Upper lobe of left lung (tissue), 6 donors: ENCODE measurements at regions not wholly inside any gene's neighbourhood (a gene's known extent, or its start where the extent isn't known, plus 50 kb on each side); places are given as distances from the start of the nearest gene placed in this dataset.

Experiments
- ATAC-seq, 2 donors: fragments of 200-7000 bp; cut with Tn5 transposase; one replicate each; pipeline ENCODE4 v1.9.1; 2022; ENCODE audit warnings: mild to moderate bottlenecking in 2 of 2, moderate library complexity in 2 of 2; ENCODE audit not compliant: low FRiP score in 2 of 2
- DNase-seq, 2 donors: peaks; one replicate each; pipeline ENCODE4 v3.0.0-alpha.2; 2019 to 2020
- H3K27ac ChIP-seq, 4 donors: fragments of 200-600 bp; sonication (generic); one replicate each; pipeline ENCODE4 v1.5.1; 2016 to 2019
- H3K27me3 ChIP-seq, 4 donors: fragments of 200-600 bp; sonication (generic); one replicate each; pipeline ENCODE4 v1.5.1; 2017 to 2019
- H3K36me3 ChIP-seq, 4 donors: fragments of 200-600 bp; sonication (generic); one replicate each; pipeline ENCODE4 v1.5.1; 2016 to 2019
- H3K4me1 ChIP-seq, 4 donors: fragments of 200-600 bp; sonication (generic); one replicate each; pipeline ENCODE4 v1.5.1; 2018 to 2019
- H3K4me3 ChIP-seq, 4 donors: fragments of 200-600 bp; sonication (generic); one replicate each; pipeline ENCODE4 v1.5.1; 2017 to 2019; ENCODE audit warnings: mild to moderate bottlenecking in 2 of 4, moderate library complexity in 1 of 4
- H3K9me3 ChIP-seq, 4 donors: fragments of 200-600 bp; sonication (generic); one replicate each; pipeline ENCODE4 v1.5.1; 2018 to 2019
- EP300 ChIP-seq, 4 donors: sonication (generic); formaldehyde crosslinking; IDR thresholded peaks; one replicate each; pipeline ENCODE4 v1.5.1; 2017; ENCODE audit warnings: antibody characterized with exemption in 4 of 4, control low read depth in 2 of 4
- POLR2A ChIP-seq, 4 donors: fragments of 450-650 bp; IDR thresholded peaks; one replicate each; pipeline ENCODE4 v1.5.1; 2016 to 2017; ENCODE audit warnings: antibody characterized with exemption in 4 of 4, mild to moderate bottlenecking in 2 of 4
- POLR2AphosphoS5 ChIP-seq, 2 donors: sonication (generic); formaldehyde crosslinking; IDR thresholded peaks; one replicate each; pipeline ENCODE4 v1.5.1; 2017; ENCODE audit warnings: antibody characterized with exemption in 2 of 2
- WGBS, 2 donors: methylation state at CpG; one replicate each; pipeline ENCODE4 v1.1.5; 2017 to 2018; 5-methylcytosine and 5-hydroxymethylcytosine counted together
- TF ChIP-seq, protein P1 (sequence below), 6 experiments: fragments of 450-650 bp in 4 of 6; fragments of 200-600 bp in 2 of 6; sonication (generic) in 2 of 6; IDR thresholded peaks; one replicate each; pipeline ENCODE4 v1.5.1; 2016 to 2019; ENCODE audit warnings: antibody characterized with exemption in 6 of 6
- donor health status: DM: no; HTN: no; CAD: no; lungs with moderate emphysema.
- donor health status: DM: no; HTN: yes; CAD: no; lungs with severe emphysema.

DNA sequence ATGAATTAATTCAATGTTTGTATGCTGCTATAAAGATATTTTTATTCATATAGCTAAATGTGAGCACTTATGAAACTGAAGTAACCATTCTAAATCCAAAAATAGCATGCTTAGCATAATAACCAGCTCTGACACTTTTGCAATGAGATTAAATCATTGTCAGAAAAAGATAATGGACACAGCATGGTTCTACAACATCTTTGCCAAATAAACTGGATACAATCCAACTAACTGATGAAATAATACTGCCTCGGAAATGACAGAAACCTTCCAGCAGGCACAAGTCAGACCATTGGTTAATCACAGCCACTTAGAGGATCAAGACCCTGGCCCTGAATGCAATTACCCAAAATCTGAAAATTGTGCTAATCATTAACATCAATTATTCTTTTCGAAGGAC, 592.7 kb upstream of the ADGRL4 start:
- Histone ChIP-seq H3K9me3 (no peaks in the 10 kb centered on the region), H3K36me3 (no peaks in the 10 kb centered on the region), H3K27me3 (no peaks in the 10 kb centered on the region), H3K4me3 (no peak overlapping the region), H3K27ac (no peak overlapping the region), H3K4me1 (no peaks in the 10 kb centered on the region)
- WGBS, 2 donors = 66 to 80% methylated on average over 2 of the region's 2 CpGs
- DNase-seq (no peak), ATAC-seq (no peak)
- TF ChIP-seq POLR2AphosphoS5 (IDR thresholded peaks at IDR 0.05) (no peak), POLR2A (IDR thresholded peaks at IDR 0.05) (no peak), EP300 (IDR thresholded peaks at IDR 0.05) (no peak)
- TF ChIP-seq, protein P1, sequence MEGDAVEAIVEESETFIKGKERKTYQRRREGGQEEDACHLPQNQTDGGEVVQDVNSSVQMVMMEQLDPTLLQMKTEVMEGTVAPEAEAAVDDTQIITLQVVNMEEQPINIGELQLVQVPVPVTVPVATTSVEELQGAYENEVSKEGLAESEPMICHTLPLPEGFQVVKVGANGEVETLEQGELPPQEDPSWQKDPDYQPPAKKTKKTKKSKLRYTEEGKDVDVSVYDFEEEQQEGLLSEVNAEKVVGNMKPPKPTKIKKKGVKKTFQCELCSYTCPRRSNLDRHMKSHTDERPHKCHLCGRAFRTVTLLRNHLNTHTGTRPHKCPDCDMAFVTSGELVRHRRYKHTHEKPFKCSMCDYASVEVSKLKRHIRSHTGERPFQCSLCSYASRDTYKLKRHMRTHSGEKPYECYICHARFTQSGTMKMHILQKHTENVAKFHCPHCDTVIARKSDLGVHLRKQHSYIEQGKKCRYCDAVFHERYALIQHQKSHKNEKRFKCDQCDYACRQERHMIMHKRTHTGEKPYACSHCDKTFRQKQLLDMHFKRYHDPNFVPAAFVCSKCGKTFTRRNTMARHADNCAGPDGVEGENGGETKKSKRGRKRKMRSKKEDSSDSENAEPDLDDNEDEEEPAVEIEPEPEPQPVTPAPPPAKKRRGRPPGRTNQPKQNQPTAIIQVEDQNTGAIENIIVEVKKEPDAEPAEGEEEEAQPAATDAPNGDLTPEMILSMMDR (IDR thresholded peaks at IDR 0.05) = no peak

DNA sequence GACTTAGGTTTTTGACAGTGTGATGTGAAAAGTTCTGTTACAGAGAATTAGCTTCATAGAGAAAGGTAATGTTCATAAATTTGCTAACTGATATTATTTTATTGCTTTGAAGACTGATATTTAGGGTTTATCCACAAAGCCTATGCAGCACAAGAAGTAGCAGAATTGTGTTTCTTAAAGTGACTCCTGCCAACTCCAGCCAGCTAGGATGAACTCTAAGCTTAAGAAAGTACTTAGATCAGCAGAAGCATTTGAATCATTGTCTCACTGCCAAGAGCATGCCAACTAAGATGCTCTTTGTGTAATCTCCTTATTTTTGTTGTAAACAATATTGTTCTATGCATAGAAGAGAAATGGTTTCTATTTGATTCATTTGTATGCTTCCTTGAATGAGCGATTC, 589.4 kb upstream of the ADGRL4 start:
- no peaks in the 10 kb centered on the region for H3K4me1 ChIP-seq
- no peak overlapping the region for H3K27ac ChIP-seq
- no peaks in the 10 kb centered on the region for H3K27me3 ChIP-seq
- ATAC-seq = no peak
- no peaks in the 10 kb centered on the region for H3K36me3 ChIP-seq
- H3K9me3 ChIP-seq = no peaks in the 10 kb centered on the region
- 90 to 96% methylated on average over 1 of the region's 1 CpG for WGBS, 2 donors
- TF ChIP-seq POLR2AphosphoS5 (IDR thresholded peaks at IDR 0.05) (no peak), POLR2A (IDR thresholded peaks at IDR 0.05) (no peak), EP300 (IDR thresholded peaks at IDR 0.05) (no peak)
- TF ChIP-seq, protein P1 (IDR thresholded peaks at IDR 0.05) = no peak
- H3K4me3 ChIP-seq = no peak overlapping the region
- DNase-seq = no peak

DNA sequence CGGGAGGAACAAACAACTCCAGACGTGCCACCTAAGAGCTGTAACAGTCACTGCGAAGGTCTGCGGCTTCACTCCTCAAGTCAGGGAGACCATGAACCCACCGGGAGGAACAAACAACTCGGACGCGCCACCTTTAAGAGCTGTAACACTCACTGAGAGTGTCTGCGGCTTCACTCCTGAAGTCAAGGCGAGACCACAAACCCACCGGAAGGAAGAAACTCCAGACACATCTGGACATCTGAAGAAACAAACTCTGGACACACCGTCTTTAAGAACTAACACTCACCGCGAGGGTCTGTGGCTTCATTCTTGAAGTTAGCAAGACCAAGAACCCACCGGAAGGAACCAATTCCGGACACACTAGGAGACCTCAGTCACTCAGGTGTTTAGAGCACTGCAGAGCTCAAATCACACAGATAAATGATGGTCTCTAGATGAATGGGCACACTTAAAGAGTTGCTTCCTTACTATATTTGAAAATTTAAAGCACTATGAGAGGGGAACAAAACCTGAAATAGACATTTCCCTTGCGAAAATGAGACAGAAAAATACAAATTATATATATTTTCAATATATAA, 587.7 kb upstream of the ADGRL4 start:
- DNase-seq (no peak), ATAC-seq (no peak)
- WGBS, 2 donors = 92 to 95% methylated on average over 13 to 17 of the region's 17 CpGs
- Histone ChIP-seq H3K36me3 (no peaks in the 10 kb centered on the region), H3K4me1 (no peaks in the 10 kb centered on the region), H3K27me3 (no peaks in the 10 kb centered on the region), H3K27ac (no peak overlapping the region), H3K4me3 (no peak overlapping the region), H3K9me3 (no peaks in the 10 kb centered on the region)
- TF ChIP-seq, protein P1 (IDR thresholded peaks at IDR 0.05) = no peak
- no peak for TF ChIP-seq POLR2A (IDR thresholded peaks at IDR 0.05)
- TF ChIP-seq POLR2AphosphoS5 (IDR thresholded peaks at IDR 0.05) = no peak
- no peak for TF ChIP-seq EP300 (IDR thresholded peaks at IDR 0.05)

DNA sequence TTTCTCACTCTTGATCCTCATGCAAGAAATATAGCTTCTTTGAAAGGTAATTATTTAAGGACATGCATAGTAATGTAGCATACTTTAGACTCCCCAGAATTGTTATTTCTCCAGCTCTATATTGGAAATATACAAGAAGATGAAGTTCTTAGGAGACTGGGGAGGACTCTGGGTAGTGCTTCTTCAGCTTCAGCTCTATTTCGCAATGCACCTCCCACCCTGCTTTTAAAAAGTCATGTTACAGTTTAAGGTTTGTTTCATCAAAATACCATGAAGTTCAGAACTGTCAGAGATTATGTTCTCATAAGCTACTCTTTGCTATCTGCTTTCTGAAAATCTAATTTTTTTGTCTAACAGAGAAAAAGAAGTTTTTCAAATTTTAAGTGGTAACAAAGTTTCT, 586.2 kb upstream of the ADGRL4 start:
- no peaks in the 10 kb centered on the region for H3K9me3 ChIP-seq
- no peaks in the 10 kb centered on the region for H3K4me1 ChIP-seq
- H3K36me3 ChIP-seq = no peaks in the 10 kb centered on the region
- TF ChIP-seq POLR2AphosphoS5 (IDR thresholded peaks at IDR 0.05) (no peak), EP300 (IDR thresholded peaks at IDR 0.05) (no peak), POLR2A (IDR thresholded peaks at IDR 0.05) (no peak)
- ATAC-seq (no peak), DNase-seq (no peak)
- no peaks in the 10 kb centered on the region for H3K27me3 ChIP-seq
- no peak overlapping the region for H3K27ac ChIP-seq
- no peak overlapping the region for H3K4me3 ChIP-seq
- WGBS, 2 donors = 88 to 96% methylated on average over 1 of the region's 1 CpG

DNA sequence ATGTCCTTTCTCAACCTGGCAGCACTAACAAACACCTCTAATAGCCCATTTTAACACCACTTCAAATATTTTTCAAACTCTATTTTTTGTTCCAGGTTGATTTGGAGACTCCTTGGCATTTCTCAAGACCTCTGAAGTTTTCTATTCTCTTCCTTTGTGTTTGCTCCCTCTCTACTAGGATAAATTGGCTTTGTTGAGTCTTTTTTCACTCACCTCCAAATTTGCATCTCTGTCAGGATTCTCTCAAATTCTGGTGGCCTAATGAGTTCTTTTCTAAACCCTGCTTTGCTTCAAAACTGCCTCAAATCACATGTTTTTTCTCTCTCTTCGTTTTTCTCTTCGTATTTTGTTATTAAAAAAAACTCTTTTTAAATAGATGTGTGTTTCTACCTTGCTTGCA, 582.2 kb upstream of the ADGRL4 start:
- H3K36me3 ChIP-seq = no peaks in the 10 kb centered on the region
- no peaks in the 10 kb centered on the region for H3K4me1 ChIP-seq
- H3K27me3 ChIP-seq = no peaks in the 10 kb centered on the region
- 64 to 66% methylated on average over 2 of the region's 2 CpGs for WGBS, 2 donors
- ATAC-seq (no peak), DNase-seq (no peak)
- H3K9me3 ChIP-seq = no peaks in the 10 kb centered on the region
- no peak overlapping the region for H3K27ac ChIP-seq
- H3K4me3 ChIP-seq = no peak overlapping the region
- TF ChIP-seq POLR2A (IDR thresholded peaks at IDR 0.05) (no peak), POLR2AphosphoS5 (IDR thresholded peaks at IDR 0.05) (no peak), EP300 (IDR thresholded peaks at IDR 0.05) (no peak)
- TF ChIP-seq, protein P1 (IDR thresholded peaks at IDR 0.05) = no peak
